ENCODE measurements at regions not wholly inside any gene's neighbourhood (a gene's known extent, or its start where the extent isn't known, plus 50 kb on each side); places are given as distances from the start of the nearest gene placed in this dataset.

DNA sequence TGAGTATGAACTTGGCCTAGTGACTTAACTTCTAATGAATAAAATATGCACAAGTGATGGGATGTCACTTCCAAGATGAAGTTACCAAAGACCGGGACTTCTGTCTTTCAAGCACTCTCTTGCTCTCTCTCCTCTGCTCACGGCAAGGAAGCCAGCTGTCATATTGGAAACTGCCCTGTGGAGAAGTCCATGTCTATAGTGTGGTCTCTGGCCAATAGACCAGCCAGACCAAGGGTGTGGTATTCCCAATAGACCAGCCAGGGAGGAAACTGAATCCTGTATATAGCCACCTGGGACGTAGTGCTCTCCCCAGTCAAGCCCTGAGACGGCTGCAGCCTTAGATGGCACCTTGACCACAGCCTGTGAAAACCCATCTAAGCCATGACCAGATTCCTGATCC, 93.2 kb upstream of the ALX4 start:
- no peaks in the 10 kb centered on the region for H4K20me1 ChIP-seq (ENCODE audit: control insufficient read depth, extremely low read depth, insufficient read depth, low read length)
- H3K79me2 ChIP-seq (ENCODE audit: control insufficient read depth, insufficient read depth, low read length), result no peaks in the 10 kb centered on the region
- no peak overlapping the region for H3K4me2 ChIP-seq (ENCODE audit: extremely low read depth, insufficient read depth, low read length)
- H3K9me3 ChIP-seq (ENCODE audit: control insufficient read depth, insufficient read depth, low read depth, low read length), result no peaks in the 10 kb centered on the region
- DNase-seq (ENCODE audit: low read depth in 2 of 2), result no peak
- no peak overlapping the region for H3K9ac ChIP-seq (ENCODE audit: insufficient read depth, low read length)
- no peak overlapping the region for H3K27ac ChIP-seq (ENCODE audit: insufficient read depth, low read length)
- TF ChIP-seq, protein P1, sequence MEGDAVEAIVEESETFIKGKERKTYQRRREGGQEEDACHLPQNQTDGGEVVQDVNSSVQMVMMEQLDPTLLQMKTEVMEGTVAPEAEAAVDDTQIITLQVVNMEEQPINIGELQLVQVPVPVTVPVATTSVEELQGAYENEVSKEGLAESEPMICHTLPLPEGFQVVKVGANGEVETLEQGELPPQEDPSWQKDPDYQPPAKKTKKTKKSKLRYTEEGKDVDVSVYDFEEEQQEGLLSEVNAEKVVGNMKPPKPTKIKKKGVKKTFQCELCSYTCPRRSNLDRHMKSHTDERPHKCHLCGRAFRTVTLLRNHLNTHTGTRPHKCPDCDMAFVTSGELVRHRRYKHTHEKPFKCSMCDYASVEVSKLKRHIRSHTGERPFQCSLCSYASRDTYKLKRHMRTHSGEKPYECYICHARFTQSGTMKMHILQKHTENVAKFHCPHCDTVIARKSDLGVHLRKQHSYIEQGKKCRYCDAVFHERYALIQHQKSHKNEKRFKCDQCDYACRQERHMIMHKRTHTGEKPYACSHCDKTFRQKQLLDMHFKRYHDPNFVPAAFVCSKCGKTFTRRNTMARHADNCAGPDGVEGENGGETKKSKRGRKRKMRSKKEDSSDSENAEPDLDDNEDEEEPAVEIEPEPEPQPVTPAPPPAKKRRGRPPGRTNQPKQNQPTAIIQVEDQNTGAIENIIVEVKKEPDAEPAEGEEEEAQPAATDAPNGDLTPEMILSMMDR (conservative IDR thresholded peaks at IDR 0.05 in 1 of 2, IDR thresholded peaks at IDR 0.05 in 1 of 2; ENCODE audit: low read depth in 1 of 2, low read length in 2 of 2), result no peak
- no peak for TF ChIP-seq EZH2 (IDR thresholded peaks at IDR 0.05; ENCODE audit: low read length, missing control alignments)
- no peak overlapping the region for H3K4me3 ChIP-seq (replicated peaks in 1 of 4; ENCODE audit: control extremely low read depth in 1 of 4, insufficient read depth in 1 of 4, low read depth in 3 of 4, low read length in 4 of 4)
- H2AFZ ChIP-seq (ENCODE audit: low read length), result no peak overlapping the region
- peaks cover 2% of the 10 kb centered on the region for H3K27me3 ChIP-seq (ENCODE audit: control insufficient read depth, insufficient read depth, low read length)
- H3K4me1 ChIP-seq (ENCODE audit: control insufficient read depth, extremely low read depth, insufficient read depth, low read length), result no peaks in the 10 kb centered on the region
- H3K36me3 ChIP-seq (ENCODE audit: control insufficient read depth, insufficient read depth, low read length), result no peaks in the 10 kb centered on the region

- H2AFZ ChIP-seq (ENCODE audit: low read length), result no peak overlapping the region
- H4K20me1 ChIP-seq (ENCODE audit: control insufficient read depth, extremely low read depth, insufficient read depth, low read length), result no peaks in the 10 kb centered on the region
- no peak overlapping the region for H3K4me3 ChIP-seq (replicated peaks in 1 of 4; ENCODE audit: control extremely low read depth in 1 of 4, insufficient read depth in 1 of 4, low read depth in 3 of 4, low read length in 4 of 4)
- no peak for DNase-seq (ENCODE audit: low read depth in 2 of 2)
- no peak overlapping the region for H3K9ac ChIP-seq (ENCODE audit: insufficient read depth, low read length)
- no peak overlapping the region for H3K27ac ChIP-seq (ENCODE audit: insufficient read depth, low read length)
- H3K79me2 ChIP-seq (ENCODE audit: control insufficient read depth, insufficient read depth, low read length), result no peaks in the 10 kb centered on the region
- H3K27me3 ChIP-seq (ENCODE audit: control insufficient read depth, insufficient read depth, low read length), result peaks cover 2% of the 10 kb centered on the region
- H3K4me2 ChIP-seq (ENCODE audit: extremely low read depth, insufficient read depth, low read length), result no peak overlapping the region
- H3K36me3 ChIP-seq (ENCODE audit: control insufficient read depth, insufficient read depth, low read length), result no peaks in the 10 kb centered on the region
- TF ChIP-seq EZH2 (IDR thresholded peaks at IDR 0.05; ENCODE audit: low read length, missing control alignments), result no peak
- TF ChIP-seq, protein P1 (conservative IDR thresholded peaks at IDR 0.05 in 1 of 2, IDR thresholded peaks at IDR 0.05 in 1 of 2; ENCODE audit: low read depth in 1 of 2, low read length in 2 of 2), result no peak
- no peaks in the 10 kb centered on the region for H3K4me1 ChIP-seq (ENCODE audit: control insufficient read depth, extremely low read depth, insufficient read depth, low read length)
- H3K9me3 ChIP-seq (ENCODE audit: control insufficient read depth, insufficient read depth, low read depth, low read length), result no peaks in the 10 kb centered on the region
Observed at GRCh38 chr11:44403587-44404273, 93.8 kb upstream of the ALX4 start.

GRCh38 chr11:44404301-44404700, 94.4 kb upstream of the ALX4 start:
- no peak for TF ChIP-seq EZH2 (IDR thresholded peaks at IDR 0.05; ENCODE audit: low read length, missing control alignments)
- TF ChIP-seq, protein P1 (conservative IDR thresholded peaks at IDR 0.05 in 1 of 2, IDR thresholded peaks at IDR 0.05 in 1 of 2; ENCODE audit: low read depth in 1 of 2, low read length in 2 of 2), result no peak
- H3K36me3 ChIP-seq (ENCODE audit: control insufficient read depth, insufficient read depth, low read length), result no peaks in the 10 kb centered on the region
- H3K79me2 ChIP-seq (ENCODE audit: control insufficient read depth, insufficient read depth, low read length), result no peaks in the 10 kb centered on the region
- H4K20me1 ChIP-seq (ENCODE audit: control insufficient read depth, extremely low read depth, insufficient read depth, low read length), result no peaks in the 10 kb centered on the region
- no peak overlapping the region for H2AFZ ChIP-seq (ENCODE audit: low read length)
- no peak overlapping the region for H3K4me2 ChIP-seq (ENCODE audit: extremely low read depth, insufficient read depth, low read length)
- H3K27ac ChIP-seq (ENCODE audit: insufficient read depth, low read length), result no peak overlapping the region
- no peaks in the 10 kb centered on the region for H3K4me1 ChIP-seq (ENCODE audit: control insufficient read depth, extremely low read depth, insufficient read depth, low read length)
- H3K27me3 ChIP-seq (ENCODE audit: control insufficient read depth, insufficient read depth, low read length), result peaks cover 2% of the 10 kb centered on the region
- no peak overlapping the region for H3K4me3 ChIP-seq (replicated peaks in 1 of 4; ENCODE audit: control extremely low read depth in 1 of 4, insufficient read depth in 1 of 4, low read depth in 3 of 4, low read length in 4 of 4)
- DNase-seq (ENCODE audit: low read depth in 2 of 2), result no peak
- no peak overlapping the region for H3K9ac ChIP-seq (ENCODE audit: insufficient read depth, low read length)
- no peaks in the 10 kb centered on the region for H3K9me3 ChIP-seq (ENCODE audit: control insufficient read depth, insufficient read depth, low read depth, low read length)

All from fibroblast of lung (primary cell).